IMR-90 (cell line): ENCODE measurements at regions not wholly inside any gene's neighbourhood (a gene's known extent, or its start where the extent isn't known, plus 50 kb on each side); places are given as distances from the start of the nearest gene placed in this dataset.

ENCODE experiments used
- FOS ChIP-seq: fragments of 150-350 bp; IDR thresholded peaks from 2 replicates; pipeline ENCODE4 v1.6.1; 2016; ENCODE audit warnings: low read depth, low read length
- TF ChIP-seq, protein P1 (sequence below): conservative IDR thresholded peaks from 2 replicates; pipeline ENCODE4 v1.5.1; 2012; ENCODE audit warnings: mild to moderate bottlenecking, low read depth, low read length, improper control_type of control experiment
- TF ChIP-seq, protein P2 (sequence below): fragments of 150-350 bp; IDR thresholded peaks from 2 replicates; pipeline ENCODE4 v1.6.1; 2017; ENCODE audit warnings: mild to moderate bottlenecking, antibody characterized with exemption, low read length, low read depth

DNA sequence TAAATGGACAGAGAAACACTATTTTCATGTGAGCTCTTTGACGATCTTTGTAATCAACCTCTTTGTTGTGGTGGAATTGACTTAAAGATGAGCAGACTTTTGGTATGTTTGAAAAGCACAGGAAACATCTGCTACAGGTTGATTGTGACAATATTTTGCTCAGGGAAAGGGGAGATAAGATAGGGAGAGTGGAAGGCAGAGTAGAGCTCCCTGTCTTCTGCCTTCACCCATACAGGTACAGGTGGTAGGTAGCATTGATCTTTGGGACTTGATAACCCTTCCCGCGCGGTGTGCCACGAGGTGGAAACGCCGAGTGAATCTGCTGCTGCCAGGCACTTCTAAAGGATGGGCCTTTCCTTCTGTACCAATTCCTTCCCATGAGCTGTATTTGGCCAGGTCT is 183.6 kb downstream of the UTRN start:
- TF ChIP-seq, protein P1, sequence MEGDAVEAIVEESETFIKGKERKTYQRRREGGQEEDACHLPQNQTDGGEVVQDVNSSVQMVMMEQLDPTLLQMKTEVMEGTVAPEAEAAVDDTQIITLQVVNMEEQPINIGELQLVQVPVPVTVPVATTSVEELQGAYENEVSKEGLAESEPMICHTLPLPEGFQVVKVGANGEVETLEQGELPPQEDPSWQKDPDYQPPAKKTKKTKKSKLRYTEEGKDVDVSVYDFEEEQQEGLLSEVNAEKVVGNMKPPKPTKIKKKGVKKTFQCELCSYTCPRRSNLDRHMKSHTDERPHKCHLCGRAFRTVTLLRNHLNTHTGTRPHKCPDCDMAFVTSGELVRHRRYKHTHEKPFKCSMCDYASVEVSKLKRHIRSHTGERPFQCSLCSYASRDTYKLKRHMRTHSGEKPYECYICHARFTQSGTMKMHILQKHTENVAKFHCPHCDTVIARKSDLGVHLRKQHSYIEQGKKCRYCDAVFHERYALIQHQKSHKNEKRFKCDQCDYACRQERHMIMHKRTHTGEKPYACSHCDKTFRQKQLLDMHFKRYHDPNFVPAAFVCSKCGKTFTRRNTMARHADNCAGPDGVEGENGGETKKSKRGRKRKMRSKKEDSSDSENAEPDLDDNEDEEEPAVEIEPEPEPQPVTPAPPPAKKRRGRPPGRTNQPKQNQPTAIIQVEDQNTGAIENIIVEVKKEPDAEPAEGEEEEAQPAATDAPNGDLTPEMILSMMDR = no peak
- TF ChIP-seq, protein P2, sequence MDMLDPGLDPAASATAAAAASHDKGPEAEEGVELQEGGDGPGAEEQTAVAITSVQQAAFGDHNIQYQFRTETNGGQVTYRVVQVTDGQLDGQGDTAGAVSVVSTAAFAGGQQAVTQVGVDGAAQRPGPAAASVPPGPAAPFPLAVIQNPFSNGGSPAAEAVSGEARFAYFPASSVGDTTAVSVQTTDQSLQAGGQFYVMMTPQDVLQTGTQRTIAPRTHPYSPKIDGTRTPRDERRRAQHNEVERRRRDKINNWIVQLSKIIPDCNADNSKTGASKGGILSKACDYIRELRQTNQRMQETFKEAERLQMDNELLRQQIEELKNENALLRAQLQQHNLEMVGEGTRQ = no peak
- no peak for TF ChIP-seq FOS
